HG03025 (cell line): ENCODE measurements at regions not wholly inside any gene's neighbourhood (a gene's known extent, or its start where the extent isn't known, plus 50 kb on each side); places are given as distances from the start of the nearest gene placed in this dataset.
"Not testable (repeated sequence)": the region's sequence is repeated elsewhere in the genome, so short reads cannot be mapped to it uniquely, and the experiment has no call there.

Experiments used
- ATAC-seq: cut with Tn5 transposase; IDR thresholded peaks from one replicate; pipeline ENCODE4 v1.9.1; 2021; ENCODE audit warnings: mild to moderate bottlenecking, moderate library complexity; ENCODE audit not compliant: unreplicated experiment, low FRiP score

DNA sequence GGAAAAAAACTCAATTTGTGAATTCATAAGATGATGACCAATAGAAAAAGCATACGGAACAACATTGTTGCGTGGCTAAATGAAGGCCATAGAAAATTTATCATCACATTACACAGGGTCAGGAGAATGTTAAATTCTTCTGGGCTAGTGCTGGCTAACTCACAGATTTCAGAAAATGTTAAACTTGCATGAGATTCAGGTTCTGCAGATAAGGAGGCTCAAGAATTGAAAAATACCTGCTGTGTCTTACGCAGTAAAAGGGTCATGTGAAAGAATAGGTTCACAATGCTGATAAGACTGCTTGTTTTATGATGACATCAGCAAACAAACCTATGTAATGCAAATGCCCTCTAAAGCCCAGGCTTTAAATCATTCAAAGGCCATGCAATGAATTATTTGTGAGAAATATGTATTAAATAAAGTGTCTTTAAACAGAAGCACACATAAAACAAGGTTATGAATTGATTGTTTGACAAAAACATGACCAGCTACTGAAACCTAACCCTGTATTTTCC lies 378.8 kb downstream of the USP25 start:
- no peak for ATAC-seq

DNA sequence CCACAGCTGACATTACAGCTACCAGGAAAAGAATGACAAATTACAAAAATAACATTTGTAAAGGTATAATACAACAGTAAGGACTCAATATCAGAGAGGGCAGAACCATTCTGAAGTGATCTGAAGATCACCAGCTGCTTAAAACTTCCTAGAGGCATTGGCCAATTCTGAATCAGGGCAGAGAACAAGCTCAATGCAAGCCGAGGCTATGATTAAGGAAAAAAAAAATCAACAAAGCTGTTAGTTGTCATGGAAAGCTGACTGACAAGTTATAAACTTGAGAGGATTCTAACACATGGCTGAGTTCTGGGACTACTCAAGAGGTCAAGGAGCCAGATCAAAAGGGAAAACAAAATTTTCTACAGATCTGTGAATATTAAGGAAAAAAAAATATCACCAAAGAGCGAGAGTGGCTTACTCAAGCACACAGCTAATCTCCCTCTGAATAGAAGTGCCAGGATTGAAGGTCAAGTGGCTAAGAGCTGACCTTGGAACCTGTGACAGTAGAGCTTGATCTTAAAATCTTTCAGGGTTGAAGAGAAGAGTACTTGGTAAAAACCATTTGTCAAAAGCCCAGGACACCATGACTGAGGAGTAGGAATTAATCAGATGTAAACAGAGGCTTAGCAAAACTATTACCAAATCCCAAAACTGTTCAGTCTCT lies 383.4 kb downstream of the USP25 start:
- no peak for ATAC-seq

DNA sequence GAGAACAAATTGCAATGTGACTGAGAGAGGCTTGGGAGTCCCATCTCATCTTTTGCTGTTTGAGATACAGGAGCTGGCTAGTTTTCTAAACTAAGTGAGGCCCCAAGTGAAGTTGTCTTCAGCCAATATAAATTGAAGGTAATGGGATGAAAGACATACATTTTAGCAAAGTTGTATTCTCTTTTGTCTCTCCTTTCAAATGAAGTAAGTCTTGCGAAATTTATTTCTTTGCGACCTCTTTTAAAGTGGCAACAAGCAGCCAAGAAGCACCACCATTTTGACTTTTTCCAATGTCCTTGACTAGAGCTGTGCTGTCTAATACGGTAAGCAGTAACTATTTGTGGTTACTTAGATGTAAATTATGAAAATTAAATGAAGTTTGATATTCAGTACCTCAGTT lies 385.7 kb downstream of the USP25 start:
- ATAC-seq: no peak

DNA sequence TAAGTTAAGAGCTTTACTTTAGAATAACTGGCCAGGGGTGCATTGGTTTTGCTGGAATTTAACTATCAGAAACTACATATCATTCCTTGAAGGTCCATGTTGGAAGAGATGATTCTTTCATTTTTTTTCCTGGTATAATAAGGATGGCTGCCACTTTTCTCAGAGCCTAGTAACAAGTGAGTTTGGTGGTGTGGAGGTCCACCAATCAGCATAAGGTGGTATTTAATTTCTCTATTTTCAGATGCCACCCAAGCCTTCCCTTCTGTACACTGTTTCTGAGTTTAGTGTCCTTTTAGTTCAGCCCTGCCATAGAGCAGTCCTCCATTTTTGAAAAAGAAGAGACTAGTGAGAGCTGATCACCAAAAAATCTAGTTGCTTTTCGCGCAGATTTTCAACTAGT lies 386.3 kb downstream of the USP25 start:
- no peak for ATAC-seq

DNA sequence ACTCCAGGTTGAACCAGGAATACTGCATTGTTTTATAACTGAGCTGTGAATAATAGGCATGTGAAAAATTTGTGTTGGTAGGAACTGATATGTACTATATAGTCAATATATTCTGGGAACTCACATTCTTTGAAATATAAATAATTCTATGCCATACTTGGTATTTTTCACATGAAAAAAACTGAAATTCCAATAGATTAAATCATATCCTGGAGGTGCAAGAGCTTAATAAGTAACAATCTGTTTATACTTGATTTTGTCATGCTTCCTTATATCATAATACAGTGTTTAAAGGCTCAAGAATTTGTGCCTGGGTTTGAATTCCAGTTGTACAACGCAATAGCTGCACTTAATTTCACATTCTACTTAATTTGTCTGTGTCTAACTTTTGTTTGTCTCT lies 387.0 kb downstream of the USP25 start:
- ATAC-seq: no peak

DNA sequence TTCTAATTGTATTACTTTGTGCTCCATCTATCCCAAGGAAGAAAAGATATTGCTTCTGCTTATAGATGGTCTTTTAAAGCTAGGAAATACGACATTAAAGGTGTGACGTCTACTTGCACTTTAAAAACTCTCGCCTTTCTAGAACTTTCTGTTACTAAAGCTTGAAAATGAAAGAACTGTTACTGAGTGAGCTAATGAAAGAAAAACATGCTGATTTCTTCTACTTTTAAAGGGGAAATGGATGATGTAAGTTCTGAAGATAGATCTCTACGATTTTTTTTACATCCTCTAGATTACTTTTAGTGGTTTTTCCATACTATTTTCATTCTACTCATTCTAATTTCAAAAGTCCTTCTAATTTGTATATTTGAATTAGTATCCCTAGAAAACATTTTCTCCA lies 387.5 kb downstream of the USP25 start:
- no peak for ATAC-seq

DNA sequence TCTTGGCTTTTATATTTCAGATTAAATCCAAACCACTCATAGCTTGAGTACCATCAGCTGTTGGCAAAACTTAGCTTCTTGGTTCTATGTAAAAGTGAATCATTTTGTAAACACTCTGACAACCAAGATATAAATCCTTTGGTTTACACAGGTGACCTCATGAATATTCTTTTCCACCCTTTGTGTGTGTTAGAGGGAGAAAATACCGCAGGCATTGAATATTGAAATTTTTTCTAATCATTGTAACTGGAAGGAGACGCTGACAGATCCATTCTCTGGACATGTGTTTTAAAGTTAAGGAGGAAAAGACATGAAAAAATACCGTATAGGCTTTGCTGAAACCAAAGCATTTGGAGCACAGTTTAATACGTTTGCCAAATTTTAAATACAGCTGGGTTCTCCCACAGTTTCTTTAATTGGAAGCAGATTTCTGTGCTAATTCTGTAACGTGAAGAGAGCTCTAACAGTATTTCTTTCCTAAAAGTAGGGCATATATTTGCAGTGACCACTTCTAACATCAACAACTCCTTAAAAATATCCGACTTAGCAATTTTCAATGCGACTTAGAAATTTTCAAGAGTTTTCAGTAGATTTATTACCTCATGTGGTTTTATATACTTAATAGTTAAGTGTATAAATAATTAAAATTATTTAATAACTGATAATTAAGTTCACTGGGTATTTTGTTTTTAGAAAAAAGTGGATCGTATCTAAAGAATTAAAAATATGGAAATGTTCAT lies 388.2 kb downstream of the USP25 start:
- ATAC-seq: no peak

DNA sequence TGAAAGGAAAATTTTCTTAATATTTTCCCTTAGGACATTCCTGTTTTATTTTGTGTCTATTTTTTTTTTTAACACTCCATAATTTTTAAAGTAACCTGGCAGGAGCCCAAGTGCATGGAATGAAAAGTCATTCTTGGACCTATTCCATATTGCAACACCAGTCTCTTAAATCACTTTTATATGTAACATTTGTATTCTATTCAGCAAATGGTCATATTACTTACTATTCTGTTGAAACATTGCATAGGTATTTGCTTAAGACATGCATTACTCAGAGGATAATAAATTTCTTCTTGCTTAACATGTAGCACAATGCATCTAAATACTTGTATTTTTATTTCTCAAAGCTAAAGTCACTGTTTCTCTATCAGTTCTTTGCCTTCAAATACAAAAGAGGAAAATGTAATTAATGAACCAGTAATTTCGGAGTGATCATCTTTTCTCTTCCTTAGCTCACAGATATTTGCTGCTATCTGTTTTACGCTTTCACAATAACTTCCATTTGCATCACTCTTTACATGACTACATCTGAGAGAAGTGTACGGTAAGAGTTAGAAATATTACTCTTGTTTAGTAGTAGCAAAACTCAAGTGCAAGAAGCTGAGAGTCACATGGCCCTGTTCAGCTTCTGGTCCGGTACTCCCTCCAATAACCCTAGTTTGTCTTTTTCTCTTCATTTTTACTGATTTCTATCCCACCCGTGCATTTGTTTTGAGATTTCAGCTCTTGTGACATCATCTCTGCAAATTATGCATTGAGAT lies 394.8 kb downstream of the USP25 start:
- ATAC-seq: no peak

DNA sequence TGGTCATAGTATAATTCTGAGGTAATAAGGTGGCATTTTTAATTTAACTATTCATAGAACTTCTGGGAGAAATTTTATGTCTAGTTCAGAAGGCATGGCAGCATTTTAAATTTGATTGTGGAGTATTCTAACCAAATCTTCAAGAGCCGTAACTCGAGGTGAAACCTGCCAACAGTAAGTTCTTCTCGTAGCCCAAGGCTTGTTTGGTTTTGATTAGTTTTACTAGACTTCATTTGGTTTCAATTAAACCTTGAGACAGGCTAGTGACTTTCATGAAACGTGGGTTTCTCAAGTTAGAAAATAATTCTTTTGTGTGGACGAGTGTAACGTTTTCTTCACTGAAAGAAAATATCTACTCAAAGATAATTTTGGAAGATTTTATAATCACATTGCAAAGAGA lies 395.5 kb downstream of the USP25 start:
- no peak for ATAC-seq

DNA sequence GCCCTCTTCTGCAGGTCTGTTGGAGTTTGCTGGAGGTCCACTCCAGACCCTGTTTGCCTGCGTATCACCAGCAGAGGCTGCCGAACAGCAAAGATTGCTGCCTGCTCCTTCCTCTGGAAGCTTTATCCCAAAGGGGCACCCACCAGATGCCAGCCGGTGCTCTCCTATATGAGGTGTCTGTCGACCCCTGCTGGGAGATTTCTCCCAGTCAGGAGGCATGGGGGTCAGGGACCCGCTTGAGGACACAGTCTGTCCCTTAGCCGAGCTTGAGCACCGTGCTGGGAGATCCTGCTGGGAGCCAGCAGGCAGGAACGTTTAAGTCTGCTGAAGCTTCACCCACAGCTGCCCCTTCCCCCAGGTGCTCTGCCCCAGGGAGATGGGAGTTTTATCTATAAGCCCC lies 402.7 kb downstream of the USP25 start:
- ATAC-seq: not testable (repeated sequence)

DNA sequence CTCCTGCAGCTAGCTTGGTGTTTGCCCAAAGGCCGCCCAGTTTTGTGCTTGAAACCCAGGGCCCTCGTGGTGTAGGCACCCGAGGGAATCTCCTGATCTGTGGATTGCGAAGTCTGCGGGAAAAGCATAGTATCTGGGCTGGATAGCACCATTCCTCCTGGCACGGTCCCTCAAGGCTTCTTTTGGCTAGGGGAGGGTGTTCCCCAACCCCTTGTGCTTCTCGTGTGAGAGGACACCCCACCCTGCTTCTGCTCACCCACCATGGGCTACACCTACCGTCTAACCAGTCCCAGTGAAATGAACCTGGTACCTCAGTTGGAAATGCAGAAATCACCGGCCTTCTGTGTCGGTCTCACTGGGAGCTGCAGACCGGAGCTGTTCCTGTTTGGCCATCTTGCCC lies 403.5 kb downstream of the USP25 start:
- no peak for ATAC-seq

DNA sequence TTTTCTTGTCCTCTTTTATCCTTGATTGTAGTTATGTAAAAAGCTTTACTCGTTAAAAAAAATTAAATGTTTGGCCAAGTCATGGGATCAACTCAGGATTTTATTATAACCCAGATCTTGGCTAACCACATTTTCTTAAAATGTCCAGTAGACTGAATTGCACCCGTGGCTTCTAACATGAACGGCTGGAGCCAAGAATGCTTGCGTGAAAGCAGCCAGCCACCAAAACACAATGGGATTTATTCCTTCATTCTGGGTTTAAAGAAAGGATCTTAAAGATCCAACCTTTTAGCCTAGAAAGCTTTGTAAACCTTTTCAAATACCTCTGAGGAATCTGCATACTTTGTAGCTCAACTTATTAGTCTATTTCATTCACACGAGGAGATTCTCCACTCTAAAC lies 404.4 kb downstream of the USP25 start:
- ATAC-seq: no peak

DNA sequence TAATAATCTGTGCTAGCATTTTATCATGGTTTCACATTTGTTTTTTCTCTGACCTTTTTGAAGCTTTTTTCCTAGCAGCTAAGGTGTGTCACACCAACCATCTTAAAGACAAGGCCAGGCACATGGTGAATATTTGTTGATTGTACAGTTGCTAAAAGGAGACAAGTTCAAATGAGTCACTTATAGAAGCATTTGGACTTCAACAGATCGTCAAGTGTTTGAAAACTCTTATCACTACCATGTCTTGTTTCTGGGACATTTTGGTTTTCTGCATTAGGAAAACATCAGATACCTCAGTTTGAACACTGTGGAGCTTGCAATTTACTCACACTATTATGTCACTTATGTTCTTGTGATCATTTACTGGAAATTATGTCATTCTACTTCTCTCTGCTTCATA lies 407.3 kb downstream of the USP25 start:
- no peak for ATAC-seq

DNA sequence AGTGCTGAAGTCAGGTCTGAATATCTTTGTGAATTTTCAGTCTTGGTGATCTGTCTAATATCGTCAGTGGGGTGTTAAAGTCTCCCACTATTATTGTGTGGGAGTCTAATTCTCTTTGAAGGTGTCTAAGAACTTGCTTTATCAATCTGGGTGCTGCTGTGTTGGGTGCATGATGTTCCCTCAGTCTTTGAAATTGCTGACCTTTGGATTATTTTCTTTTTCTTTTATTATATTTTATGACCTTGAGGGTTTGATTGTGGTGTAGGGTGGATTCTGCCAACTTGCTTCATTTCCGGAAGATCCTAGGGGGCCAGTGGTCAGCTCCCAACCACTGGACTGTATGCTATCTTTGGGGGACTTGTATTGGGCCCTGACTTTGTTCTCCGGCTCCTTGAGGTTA lies 415.3 kb downstream of the USP25 start:
- no peak for ATAC-seq

DNA sequence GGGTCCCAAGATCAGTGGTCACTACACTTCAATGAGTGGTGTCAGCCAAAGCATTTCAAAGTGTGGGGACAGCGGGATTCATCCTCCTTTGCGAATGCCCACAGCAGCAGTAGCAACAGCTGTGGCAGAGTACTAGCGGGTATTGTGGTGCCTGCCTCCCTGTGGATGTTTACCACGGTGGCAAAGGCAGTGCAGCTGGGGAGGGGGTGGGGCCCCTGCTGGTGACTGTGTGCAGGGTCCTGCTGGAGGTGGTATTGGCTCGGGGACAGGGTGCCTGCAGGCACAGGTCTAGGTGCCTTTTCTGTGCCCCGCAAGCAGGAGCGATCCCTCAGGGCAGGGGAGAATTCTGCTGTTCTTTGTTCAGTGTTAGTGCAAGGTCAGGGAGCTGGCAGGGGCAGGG lies 415.7 kb downstream of the USP25 start:
- ATAC-seq: no peak

DNA sequence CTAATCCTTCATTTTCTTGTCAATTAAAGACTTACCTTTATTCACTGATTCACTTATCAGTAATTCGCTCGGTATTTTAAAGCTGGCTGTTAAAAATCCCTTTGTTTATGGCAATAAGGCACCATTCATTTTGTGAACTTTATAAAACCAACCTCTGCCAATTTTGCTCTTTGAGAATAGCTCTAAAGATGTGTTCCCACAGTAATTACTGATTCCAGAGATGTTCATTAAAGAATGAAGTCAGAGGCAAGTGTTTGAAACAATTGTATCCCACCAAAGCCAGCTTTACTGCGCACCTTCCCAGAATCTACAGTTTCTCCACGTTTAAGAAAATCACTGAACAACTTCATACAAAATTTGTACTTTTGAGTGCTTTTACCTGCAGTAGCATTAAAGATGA lies 424.5 kb downstream of the USP25 start:
- no peak for ATAC-seq

DNA sequence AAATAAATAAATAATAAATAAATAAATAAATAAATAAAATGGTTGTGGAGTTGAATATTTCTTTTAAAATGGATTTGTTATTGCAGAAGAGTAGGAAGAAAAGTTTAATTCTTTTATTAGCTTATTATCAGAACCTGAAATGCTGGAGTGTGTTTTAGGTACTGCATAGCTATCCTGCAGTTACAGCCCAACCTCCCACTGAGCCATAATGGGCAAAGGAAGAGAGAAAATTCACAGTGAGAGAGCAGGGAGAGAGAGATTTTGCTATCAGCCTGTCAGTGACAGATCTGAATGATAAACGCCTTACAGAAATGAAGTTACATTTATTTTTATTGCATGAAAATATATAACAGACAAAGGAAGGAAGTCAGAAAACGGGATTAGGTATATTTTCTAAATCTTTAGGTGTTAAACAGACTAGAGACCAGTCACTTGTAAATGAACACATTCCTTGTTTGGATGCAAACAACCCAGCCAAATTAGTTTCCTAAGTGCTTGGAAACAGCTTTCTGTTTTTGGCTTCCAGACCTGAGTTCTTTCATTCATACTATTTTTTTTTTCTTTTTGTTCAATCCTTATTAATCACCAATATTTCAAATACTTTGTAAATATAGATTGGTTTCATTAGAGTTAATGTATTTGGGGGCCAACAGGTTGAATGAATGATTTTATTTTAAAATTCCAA lies 425.3 kb downstream of the USP25 start:
- no peak for ATAC-seq

DNA sequence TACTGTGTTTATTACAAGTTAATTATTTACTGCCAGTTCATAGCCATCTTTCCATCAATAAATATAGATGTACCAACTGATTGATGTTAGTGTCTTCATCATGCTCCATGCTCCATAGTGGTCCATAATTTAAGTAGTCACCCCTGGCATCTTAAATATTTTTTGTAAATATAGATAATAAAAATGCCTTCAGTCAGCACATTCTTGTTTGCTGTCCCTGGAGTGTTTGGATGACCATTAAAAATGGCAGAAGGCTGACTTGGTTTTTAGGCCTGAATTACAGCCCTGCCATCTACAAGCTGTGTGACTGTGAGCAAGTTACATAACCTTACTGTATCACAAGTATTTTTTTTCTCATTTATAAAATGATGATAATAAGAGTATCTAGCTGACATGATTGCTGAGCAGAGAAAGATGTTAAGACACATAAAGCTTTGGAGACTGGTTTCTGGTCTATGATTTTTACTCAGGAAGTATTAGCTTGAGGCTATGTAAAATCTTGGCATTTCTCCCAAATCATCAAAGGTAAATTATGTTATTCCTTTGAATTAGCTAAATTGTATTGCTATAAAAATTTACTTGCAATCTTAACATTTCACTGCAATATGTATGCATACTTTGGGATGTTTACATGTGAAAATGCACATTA lies 427.2 kb downstream of the USP25 start:
- ATAC-seq: no peak

DNA sequence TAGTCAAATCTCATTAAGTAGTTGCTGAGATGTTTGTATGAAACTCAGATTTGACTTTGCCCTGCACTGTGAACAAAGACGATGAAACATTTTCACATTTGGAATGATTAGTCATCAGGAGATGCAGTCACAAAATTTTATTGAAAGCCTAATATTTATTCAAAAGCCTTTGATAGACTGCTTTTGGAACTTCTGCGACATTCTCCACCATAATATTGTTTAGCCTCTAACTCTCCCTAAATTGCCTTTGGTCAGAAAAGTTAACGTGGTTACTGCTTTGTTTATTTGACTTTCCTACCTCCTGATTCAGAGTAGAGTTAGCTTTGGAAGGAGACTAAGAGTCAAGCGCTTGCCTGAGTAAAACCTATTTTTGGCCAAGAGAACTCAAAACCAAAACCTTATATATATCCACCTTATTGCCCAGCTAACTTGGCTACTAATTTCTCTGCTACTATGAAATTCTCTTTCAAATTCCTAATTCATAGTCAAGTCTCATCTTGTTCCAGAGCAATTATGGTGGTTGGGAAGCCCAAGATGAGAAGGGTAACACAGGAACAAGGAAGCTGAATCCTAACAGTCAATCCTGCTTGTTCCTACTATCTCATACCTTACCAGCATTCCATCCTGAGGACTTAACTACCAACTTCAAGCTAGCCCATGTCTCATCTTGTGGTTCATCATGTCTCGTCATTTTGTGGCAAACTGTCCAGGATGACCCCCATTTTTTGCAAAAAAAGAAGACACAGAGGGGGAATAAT lies 429.6 kb downstream of the USP25 start:
- no peak for ATAC-seq

DNA sequence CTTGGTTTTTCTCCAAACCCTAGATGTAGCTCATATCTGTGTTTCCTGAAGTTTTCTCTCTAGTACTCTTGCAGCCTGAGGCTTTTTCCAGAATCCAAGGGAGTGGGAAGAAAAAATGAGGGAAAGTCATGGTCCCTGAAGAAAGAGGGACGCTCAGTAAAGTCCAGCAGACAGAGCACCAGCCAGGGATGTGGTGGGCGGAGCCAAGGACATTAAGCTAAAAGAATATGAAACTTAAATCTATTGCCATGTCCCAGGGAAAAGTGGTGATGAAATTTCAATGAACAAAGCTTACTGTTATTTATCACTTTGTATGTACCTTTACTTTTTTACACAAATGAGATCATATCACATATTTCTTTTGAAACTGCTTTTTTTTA lies 430.2 kb downstream of the USP25 start:
- no peak for ATAC-seq
